Activated CD4-positive, alpha-beta memory T cell treated with anti-CD3 and anti-CD28 coated beads, Interleukin-2, amount 10 ng/mL, durations not matched to agents 7 days and 5 days (primary cell): ENCODE measurements at regions not wholly inside any gene's neighbourhood (a gene's known extent, or its start where the extent isn't known, plus 50 kb on each side); places are given as distances from the start of the nearest gene placed in this dataset.

Source experiments
- CTCF ChIA-PET: fragments of 350-600 bp; sonication (Branson Sonifier 250); formaldehyde crosslinking; loops from one replicate; lab custom pipeline; 2021; ENCODE audit warnings: antibody characterized with exemption, inconsistent platforms; lab: Charles Lee
- POLR2A ChIA-PET: fragments of 350-600 bp; sonication (Branson Sonifier 250); formaldehyde crosslinking; loops from one replicate; lab custom pipeline; 2021; ENCODE audit warnings: antibody characterized with exemption; lab: Charles Lee
- DNase-seq: peaks from one replicate; pipeline ENCODE4 v3.0.0-alpha.2; 2020
- H3K27ac Mint-ChIP-seq: one replicate; pipeline ENCODE4 v1.8.0; 2021; ENCODE audit warnings: mild to moderate bottlenecking, mixed read lengths
- H3K27me3 Mint-ChIP-seq: one replicate; pipeline ENCODE4 v1.8.0; 2021; ENCODE audit warnings: mixed read lengths
- H3K36me3 Mint-ChIP-seq: one replicate; pipeline ENCODE4 v1.8.0; 2021; ENCODE audit warnings: low read depth, mixed read lengths
- H3K4me1 Mint-ChIP-seq: one replicate; pipeline ENCODE4 v1.8.0; 2021; ENCODE audit warnings: mixed read lengths
- H3K4me3 Mint-ChIP-seq: one replicate; pipeline ENCODE4 v1.8.0; 2021; ENCODE audit warnings: mild to moderate bottlenecking, mixed read lengths
- H3K9me3 Mint-ChIP-seq: one replicate; pipeline ENCODE4 v1.8.0; 2021; ENCODE audit warnings: mixed read lengths

- ChIA-PET POLR2A (no interaction called here), CTCF (no interaction called here)
- DNase-seq, result no peak
- no peaks in the 10 kb centered on the region for H3K36me3 Mint-ChIP-seq
- H3K27ac Mint-ChIP-seq, result no peak overlapping the region
- no peaks in the 10 kb centered on the region for H3K9me3 Mint-ChIP-seq
- H3K27me3 Mint-ChIP-seq, result peaks cover 10% of the 10 kb centered on the region
- H3K4me1 Mint-ChIP-seq, result peaks cover 5% of the 10 kb centered on the region
- H3K4me3 Mint-ChIP-seq, result no peak overlapping the region
Measured at GRCh38 chr13:111443981-111444380, 123.5 kb downstream of the TEX29 start.

DNA sequence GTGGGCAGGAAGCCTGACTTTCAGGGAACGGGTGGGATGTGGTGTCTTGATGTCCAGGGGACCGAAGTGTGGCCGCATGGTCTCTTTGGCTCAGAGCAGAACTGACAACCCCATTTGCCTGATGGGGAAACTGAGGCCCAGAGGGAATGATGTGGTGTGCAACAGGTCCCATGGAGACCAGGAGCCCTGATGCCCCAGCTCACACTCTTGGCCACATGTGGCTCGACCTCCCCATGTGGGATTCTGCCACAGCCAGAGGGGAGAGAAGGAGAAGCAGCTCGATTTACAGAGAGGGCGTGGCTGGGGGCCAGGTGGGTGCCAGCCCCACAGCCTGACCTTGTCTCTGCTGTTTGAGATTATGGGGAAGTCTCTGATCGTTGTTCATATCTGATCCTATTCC is 128.1 kb downstream of the TEX29 start:
- Mint-ChIP-seq H3K4me1 (peaks cover 5% of the 10 kb centered on the region), H3K27ac (no peak overlapping the region), H3K4me3 (no peak overlapping the region), H3K9me3 (no peaks in the 10 kb centered on the region), H3K27me3 (peaks cover 12% of the 10 kb centered on the region), H3K36me3 (no peaks in the 10 kb centered on the region)
- POLR2A ChIA-PET, result no interaction called here
- no peak for DNase-seq
- CTCF ChIA-PET, result no interaction called here

- Mint-ChIP-seq H3K36me3 (no peaks in the 10 kb centered on the region), H3K27me3 (peaks cover 11% of the 10 kb centered on the region), H3K4me1 (peaks cover 5% of the 10 kb centered on the region), H3K9me3 (no peaks in the 10 kb centered on the region), H3K27ac (no peak overlapping the region), H3K4me3 (no peak overlapping the region)
- DNase-seq, result no peak
- ChIA-PET CTCF (no interaction called here), POLR2A (no interaction called here)
Measured at GRCh38 chr13:111449041-111449440, 128.6 kb downstream of the TEX29 start.

DNA sequence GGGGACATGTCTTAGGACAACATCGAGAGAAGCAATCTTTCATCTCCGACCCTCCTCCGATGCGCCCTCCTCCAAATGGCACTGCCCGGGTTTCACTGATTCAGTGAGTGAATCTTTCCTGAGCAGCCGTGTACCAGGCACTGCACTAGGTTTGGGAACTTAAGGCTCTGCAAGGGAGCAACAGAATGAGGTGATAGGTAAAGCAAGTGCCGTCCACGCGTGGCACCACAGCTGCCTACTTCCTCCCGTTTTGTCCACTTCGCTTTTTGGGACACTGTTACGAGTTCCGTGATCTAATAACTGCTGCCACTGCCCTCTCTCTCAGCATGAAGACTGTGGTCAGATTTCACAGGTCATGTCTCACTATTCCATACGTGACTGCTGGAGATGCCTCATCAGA is 131.0 kb downstream of the TEX29 start:
- peaks cover 5% of the 10 kb centered on the region for H3K4me1 Mint-ChIP-seq
- no peak overlapping the region for H3K27ac Mint-ChIP-seq
- DNase-seq, result no peak
- ChIA-PET POLR2A (no interaction called here), CTCF (no interaction called here)
- H3K9me3 Mint-ChIP-seq, result no peaks in the 10 kb centered on the region
- no peak overlapping the region for H3K4me3 Mint-ChIP-seq
- no peaks in the 10 kb centered on the region for H3K36me3 Mint-ChIP-seq
- H3K27me3 Mint-ChIP-seq, result peaks cover 10% of the 10 kb centered on the region

GRCh38 chr13:111456452-111457230 is 136.2 kb downstream of the TEX29 start:
- ChIA-PET POLR2A (no interaction called here), CTCF (no interaction called here)
- Mint-ChIP-seq H3K4me3 (no peak overlapping the region), H3K4me1 (no peaks in the 10 kb centered on the region), H3K36me3 (no peaks in the 10 kb centered on the region), H3K27me3 (peaks cover 11% of the 10 kb centered on the region), H3K27ac (no peak overlapping the region), H3K9me3 (no peaks in the 10 kb centered on the region)
- DNase-seq, result no peak

DNA sequence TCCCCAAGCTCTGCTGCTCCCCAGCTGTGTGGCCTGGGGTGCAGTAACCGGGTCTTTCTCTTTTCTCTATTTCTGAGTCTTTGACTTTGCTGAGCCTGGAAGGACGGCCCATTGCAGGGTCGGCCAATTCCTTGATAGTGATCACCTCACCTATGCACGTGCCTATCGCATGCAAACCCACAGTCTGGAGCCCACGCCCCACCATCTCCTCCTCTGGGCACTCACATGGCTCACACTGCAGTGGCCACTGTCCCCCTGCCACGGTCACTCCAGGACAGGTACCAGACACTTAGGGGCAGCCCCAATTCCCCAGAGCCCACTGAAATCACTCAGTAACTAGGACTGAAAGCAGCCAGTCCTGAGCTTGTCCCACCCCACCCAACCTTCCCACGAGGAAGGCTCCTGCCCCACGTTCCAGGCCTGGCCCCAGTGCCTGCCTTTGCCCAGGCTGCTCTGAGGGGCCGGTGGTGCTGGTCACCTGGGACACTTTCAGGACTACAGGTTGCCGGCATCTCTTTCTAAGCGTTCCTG is 137.6 kb downstream of the TEX29 start:
- H3K36me3 Mint-ChIP-seq, result no peaks in the 10 kb centered on the region
- ChIA-PET CTCF (no interaction called here), POLR2A (no interaction called here)
- H3K4me3 Mint-ChIP-seq, result no peak overlapping the region
- no peak overlapping the region for H3K27ac Mint-ChIP-seq
- no peaks in the 10 kb centered on the region for H3K9me3 Mint-ChIP-seq
- no peaks in the 10 kb centered on the region for H3K4me1 Mint-ChIP-seq
- peaks cover 9% of the 10 kb centered on the region for H3K27me3 Mint-ChIP-seq
- DNase-seq, result peak; percentile 4

DNA sequence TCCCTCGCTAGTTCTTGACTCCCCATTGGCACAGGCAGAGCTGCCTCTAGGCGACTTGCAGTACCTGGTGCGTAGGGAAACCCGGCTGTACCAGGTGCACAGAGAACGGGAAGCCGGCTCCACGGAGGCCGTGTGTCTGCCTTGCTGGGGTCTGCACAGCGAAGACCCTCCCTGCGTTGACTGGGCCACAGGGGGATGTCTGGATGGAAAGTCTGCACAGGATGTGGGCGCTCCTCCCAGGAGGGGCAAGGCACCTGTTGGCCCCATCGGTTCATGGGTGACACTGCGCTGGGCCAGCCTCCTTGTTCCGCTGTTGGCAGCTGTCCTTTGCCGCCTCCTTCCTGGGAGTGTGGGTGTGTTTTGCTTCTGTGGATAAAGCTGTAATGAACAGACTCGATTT is 138.3 kb downstream of the TEX29 start:
- Mint-ChIP-seq H3K27ac (no peak overlapping the region), H3K4me1 (no peaks in the 10 kb centered on the region), H3K4me3 (no peak overlapping the region), H3K36me3 (no peaks in the 10 kb centered on the region), H3K27me3 (peaks cover 13% of the 10 kb centered on the region), H3K9me3 (no peaks in the 10 kb centered on the region)
- POLR2A ChIA-PET, result no interaction called here
- DNase-seq, result peak; percentile 0
- CTCF ChIA-PET, result no interaction called here

- Mint-ChIP-seq H3K4me1 (no peaks in the 10 kb centered on the region), H3K36me3 (no peaks in the 10 kb centered on the region)
- CTCF ChIA-PET, result interaction anchor here (0.7 kb wide), 1 partner anchor 1744 kb away, joined by 3 read pairs; no protein-coding TSS in a partner anchor
Measured at GRCh38 chr13:111459803-111460547, 139.5 kb downstream of the TEX29 start.

DNA sequence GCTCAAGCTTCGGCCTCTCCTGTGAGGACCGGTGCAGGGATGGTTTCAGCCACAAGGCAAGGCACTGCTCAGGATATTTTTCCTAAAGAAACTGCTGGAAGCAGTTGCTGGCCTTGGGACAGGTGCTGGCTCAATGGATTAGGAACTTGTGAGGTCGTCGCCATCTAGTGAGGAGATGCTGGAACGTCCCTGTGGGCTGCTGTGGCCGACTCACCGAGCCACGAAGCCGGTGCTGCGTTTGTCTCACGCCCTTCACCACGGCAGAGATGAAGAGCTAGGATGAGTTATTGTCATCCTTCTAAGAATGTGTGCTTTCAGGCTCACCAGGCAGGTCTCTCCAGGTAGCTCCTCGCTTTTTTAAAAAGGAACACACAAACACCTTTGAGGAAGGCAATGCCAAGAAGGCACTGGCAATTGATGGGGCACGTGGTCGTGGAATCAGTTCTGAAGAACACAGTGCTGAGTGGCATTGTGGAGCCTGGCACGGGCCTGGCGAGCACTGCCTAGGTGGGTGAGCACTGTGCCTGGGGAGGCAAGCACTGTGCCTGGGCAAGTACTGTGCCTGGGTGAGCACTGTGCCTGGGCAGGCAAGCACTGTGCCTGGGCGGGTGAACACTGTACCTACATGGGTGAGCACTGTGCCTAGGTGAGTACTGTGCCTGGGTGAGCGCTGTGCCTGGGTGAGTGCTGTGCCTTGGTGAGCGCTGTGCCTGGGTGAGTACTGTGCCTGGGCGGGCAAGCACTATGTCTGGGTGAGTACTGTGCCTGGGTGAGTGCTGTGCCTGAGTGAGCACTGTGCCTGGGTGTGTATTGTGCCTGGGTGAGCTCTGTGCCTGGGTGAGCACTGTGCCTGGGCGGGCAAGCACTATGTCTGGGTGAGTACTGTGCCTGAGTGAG is 140.4 kb downstream of the TEX29 start:
- DNase-seq, result peak; percentile 16
- Mint-ChIP-seq H3K27me3 (peaks cover 15% of the 10 kb centered on the region), H3K9me3 (no peaks in the 10 kb centered on the region), H3K27ac (no peak overlapping the region), H3K36me3 (no peaks in the 10 kb centered on the region), H3K4me1 (no peaks in the 10 kb centered on the region), H3K4me3 (no peak overlapping the region)
- CTCF ChIA-PET, result interaction anchor here (0.7 kb wide), 1 partner anchor 1745 kb away, joined by 3 read pairs; no protein-coding TSS in a partner anchor
- POLR2A ChIA-PET, result no interaction called here

More at GRCh38 chr13:111459803-111460547, 139.5 kb downstream of the TEX29 start:
- POLR2A ChIA-PET, result no interaction called here
- Mint-ChIP-seq H3K27me3 (peaks cover 15% of the 10 kb centered on the region), H3K27ac (no peak overlapping the region), H3K4me3 (no peak overlapping the region), H3K9me3 (no peaks in the 10 kb centered on the region)
- DNase-seq, result no peak

- Mint-ChIP-seq H3K9me3 (no peaks in the 10 kb centered on the region), H3K27ac (no peak overlapping the region), H3K36me3 (no peaks in the 10 kb centered on the region), H3K27me3 (peaks cover 19% of the 10 kb centered on the region), H3K4me3 (no peak overlapping the region), H3K4me1 (no peaks in the 10 kb centered on the region)
- DNase-seq, result peak; percentile 1
- ChIA-PET CTCF (no interaction called here), POLR2A (no interaction called here)
Measured at GRCh38 chr13:111461445-111462149, 141.2 kb downstream of the TEX29 start.

GRCh38 chr13:111462221-111462764 is 141.9 kb downstream of the TEX29 start:
- ChIA-PET CTCF (interaction anchor here (0.5 kb wide), 2 partner anchors 20 to 246 kb away, joined by 3 to 4 read pairs; no protein-coding TSS in a partner anchor), POLR2A (no interaction called here)
- DNase-seq, result peak; percentile 11
- H3K9me3 Mint-ChIP-seq, result no peaks in the 10 kb centered on the region
- no peak overlapping the region for H3K4me3 Mint-ChIP-seq
- peaks cover 25% of the 10 kb centered on the region for H3K27me3 Mint-ChIP-seq
- H3K36me3 Mint-ChIP-seq, result no peaks in the 10 kb centered on the region
- no peaks in the 10 kb centered on the region for H3K4me1 Mint-ChIP-seq
- no peak overlapping the region for H3K27ac Mint-ChIP-seq

- ChIA-PET CTCF (interaction anchor here (0.5 kb wide), 2 partner anchors 19 to 247 kb away, joined by 3 to 4 read pairs; no protein-coding TSS in a partner anchor), POLR2A (no interaction called here)
- Mint-ChIP-seq H3K27ac (no peak overlapping the region), H3K9me3 (no peaks in the 10 kb centered on the region), H3K4me1 (no peaks in the 10 kb centered on the region), H3K27me3 (peaks cover 25% of the 10 kb centered on the region), H3K36me3 (no peaks in the 10 kb centered on the region), H3K4me3 (no peak overlapping the region)
- no peak for DNase-seq
Measured at GRCh38 chr13:111462944-111463343, 142.5 kb downstream of the TEX29 start.
